HG02840 (cell line): ENCODE measurements at regions not wholly inside any gene's neighbourhood (a gene's known extent, or its start where the extent isn't known, plus 50 kb on each side); places are given as distances from the start of the nearest gene placed in this dataset.
A peak's percentile ranks its signal among the peaks of the same experiment; 100 is the strongest.

ENCODE experiments used
- ATAC-seq: cut with Tn5 transposase; IDR thresholded peaks from one replicate; pipeline ENCODE4 v1.9.1; 2021; ENCODE audit warnings: mild to moderate bottlenecking, moderate library complexity, moderate number of reproducible peaks; ENCODE audit not compliant: unreplicated experiment, low FRiP score

GRCh38 chr13:52975969-52976368 lies 52.6 kb upstream of the OLFM4 start:
- no peak for ATAC-seq

GRCh38 chr13:52975161-52975560 lies 53.5 kb upstream of the OLFM4 start:
- ATAC-seq: no peak

- ATAC-seq: no peak
Observed at GRCh38 chr13:52974711-52975110, 53.9 kb upstream of the OLFM4 start.

- ATAC-seq: no peak
Observed at GRCh38 chr13:52969373-52969772, 59.2 kb upstream of the OLFM4 start.

- peak; percentile 93 for ATAC-seq
Observed at GRCh38 chr13:52968074-52968700, 60.4 kb upstream of the OLFM4 start.

GRCh38 chr13:52961987-52962386 lies 66.6 kb upstream of the OLFM4 start:
- ATAC-seq: no peak

- ATAC-seq: no peak
Observed at GRCh38 chr13:52961256-52961910, 67.2 kb upstream of the OLFM4 start.

GRCh38 chr13:52955472-52955874 lies 73.1 kb upstream of the OLFM4 start:
- ATAC-seq: no peak

GRCh38 chr13:52954838-52955237 lies 73.8 kb upstream of the OLFM4 start:
- ATAC-seq: no peak

- no peak for ATAC-seq
Observed at GRCh38 chr13:52950436-52950956, 78.1 kb upstream of the OLFM4 start.

GRCh38 chr13:52949742-52950141 lies 78.9 kb upstream of the OLFM4 start:
- no peak for ATAC-seq

- ATAC-seq: no peak
Observed at GRCh38 chr13:52949044-52949443, 79.6 kb upstream of the OLFM4 start.

GRCh38 chr13:52947921-52948373 lies 80.7 kb upstream of the OLFM4 start:
- ATAC-seq: no peak

GRCh38 chr13:52945348-52945747 lies 83.3 kb upstream of the OLFM4 start:
- no peak for ATAC-seq

GRCh38 chr13:52944697-52945096 lies 83.9 kb upstream of the OLFM4 start:
- no peak for ATAC-seq

GRCh38 chr13:52938065-52938464 lies 89.6 kb upstream of the PCDH8 start:
- no peak for ATAC-seq

GRCh38 chr13:52936806-52937205 lies 88.4 kb upstream of the PCDH8 start:
- ATAC-seq: no peak

GRCh38 chr13:52934258-52934657 lies 85.8 kb upstream of the PCDH8 start:
- no peak for ATAC-seq

GRCh38 chr13:52933547-52934210 lies 85.2 kb upstream of the PCDH8 start:
- ATAC-seq: no peak

- no peak for ATAC-seq
Observed at GRCh38 chr13:52933099-52933498, 84.7 kb upstream of the PCDH8 start.

GRCh38 chr13:52932649-52933048 lies 84.2 kb upstream of the PCDH8 start:
- ATAC-seq: no peak
